Fibroblast of peridontal ligament (primary cell): ENCODE measurements at regions not wholly inside any gene's neighbourhood (a gene's known extent, or its start where the extent isn't known, plus 50 kb on each side); places are given as distances from the start of the nearest gene placed in this dataset.

Source experiments
- DNase-seq: peaks from one replicate; pipeline ENCODE4 v3.0.0-alpha.2; 2010; ENCODE audit errors: extremely low read depth

DNA sequence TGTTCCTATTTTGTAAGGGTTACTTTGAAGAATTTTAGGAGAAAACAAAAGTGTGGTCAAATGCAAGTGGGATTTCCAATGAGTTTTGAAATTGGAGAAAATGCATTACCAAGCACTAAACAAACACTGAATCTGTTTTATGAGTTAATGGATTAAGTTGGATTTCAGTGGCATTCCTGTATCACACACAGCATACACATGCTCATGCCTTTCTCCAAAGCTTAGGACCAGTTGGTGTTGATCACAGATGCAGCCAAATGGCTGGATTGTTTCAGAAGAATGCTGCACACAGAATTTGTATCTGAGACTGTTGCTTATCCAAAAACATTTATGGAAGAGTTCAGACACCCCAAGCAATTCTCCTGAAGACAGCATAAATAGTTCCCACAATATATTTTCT, 611.1 kb downstream of the ACTL7B start:
- no peak for DNase-seq

DNA sequence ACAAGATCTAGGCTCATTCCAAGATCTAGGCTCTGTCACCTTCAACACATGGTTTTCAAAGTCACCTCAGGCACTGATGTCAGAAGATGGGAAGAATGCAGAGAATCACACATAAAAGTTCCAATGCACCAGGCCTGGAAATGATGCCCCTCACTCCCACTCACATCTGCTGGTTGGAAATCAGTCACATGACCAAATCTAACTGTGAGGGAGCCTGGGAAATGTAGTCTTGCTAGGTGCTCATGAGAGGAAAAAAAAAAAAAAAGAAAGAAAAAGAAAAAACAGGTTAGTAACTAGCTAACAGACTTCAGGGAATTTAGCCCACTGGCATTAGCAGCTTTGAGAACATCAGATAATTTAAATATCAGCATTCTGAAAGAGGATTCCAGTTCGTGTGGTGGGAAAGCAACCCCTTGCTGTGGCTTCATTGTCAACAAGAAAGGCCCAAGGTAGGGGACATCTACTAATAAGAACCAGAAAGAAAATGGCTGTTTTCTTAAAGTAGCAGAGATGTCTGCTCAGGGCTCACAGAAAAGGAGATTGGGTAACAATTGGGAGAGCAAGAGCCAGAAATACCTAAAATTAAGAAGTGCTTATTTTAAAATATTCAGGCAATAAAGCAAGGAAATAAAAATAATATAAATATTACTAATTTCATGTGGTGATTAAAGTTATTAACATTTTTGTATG, 614.3 kb downstream of the ACTL7B start:
- DNase-seq: no peak

GRCh38 chr9:108239696-108240321, 616.0 kb downstream of the ACTL7B start:
- DNase-seq: peak; percentile 54

GRCh38 chr9:108235609-108236008, 620.2 kb downstream of the ACTL7B start:
- DNase-seq: no peak

- DNase-seq: no peak
Measured at GRCh38 chr9:108234811-108235210, 621.0 kb downstream of the ACTL7B start.

DNA sequence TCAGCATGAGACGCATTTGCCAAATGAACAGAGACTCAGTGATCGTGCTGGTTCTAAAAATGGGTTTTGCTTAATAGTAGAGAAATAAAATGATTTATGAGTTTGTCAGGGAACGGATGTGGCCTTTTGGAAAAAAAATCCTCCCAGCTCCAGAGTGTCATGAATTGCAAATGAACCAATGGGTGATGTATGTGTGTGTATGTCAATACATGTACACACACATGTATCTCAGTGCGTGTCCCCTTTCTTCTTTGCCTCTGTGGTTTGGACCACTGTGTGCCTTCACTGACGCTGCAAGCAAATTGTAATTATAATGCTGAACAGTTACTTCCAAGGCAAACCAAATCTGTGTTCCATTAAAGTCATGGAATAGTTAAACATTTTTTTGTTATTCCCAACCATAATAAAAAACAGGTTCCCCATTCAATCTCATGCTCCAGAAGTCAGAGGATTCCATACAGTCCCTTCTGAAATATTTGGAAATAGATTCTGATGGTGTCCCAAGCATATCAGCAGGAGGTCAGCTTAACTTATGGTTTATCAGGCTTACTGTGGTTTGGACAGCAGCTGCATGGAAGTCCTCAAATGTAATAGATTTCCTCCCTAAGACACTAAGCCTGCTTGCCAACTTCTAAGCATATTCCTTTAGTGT, 630.5 kb downstream of the ACTL7B start:
- peak; percentile 80 for DNase-seq

DNA sequence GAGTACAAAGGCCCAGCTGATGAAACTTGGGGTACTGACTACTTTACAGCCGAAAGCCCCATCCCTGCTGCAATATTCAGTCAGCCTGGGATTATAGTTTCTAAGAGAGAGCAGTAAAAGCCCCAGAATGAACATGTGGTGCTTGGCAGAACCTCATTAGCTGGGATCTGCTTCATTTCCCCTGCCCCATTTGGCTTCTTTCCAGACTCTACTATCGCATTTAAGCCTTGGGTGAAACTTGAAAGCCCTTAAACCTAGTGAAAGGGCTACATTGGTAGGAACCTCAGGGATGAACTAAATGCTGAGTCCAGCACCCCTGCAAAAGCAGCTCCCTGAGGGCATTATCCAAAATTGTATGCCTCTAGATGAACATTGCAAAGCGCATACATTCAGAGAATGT, 631.1 kb downstream of the ACTL7B start:
- no peak for DNase-seq

GRCh38 chr9:108219664-108220063, 636.1 kb downstream of the ACTL7B start:
- no peak for DNase-seq

GRCh38 chr9:108217431-108218349, 638.1 kb downstream of the ACTL7B start:
- peak; percentile 41 for DNase-seq

DNA sequence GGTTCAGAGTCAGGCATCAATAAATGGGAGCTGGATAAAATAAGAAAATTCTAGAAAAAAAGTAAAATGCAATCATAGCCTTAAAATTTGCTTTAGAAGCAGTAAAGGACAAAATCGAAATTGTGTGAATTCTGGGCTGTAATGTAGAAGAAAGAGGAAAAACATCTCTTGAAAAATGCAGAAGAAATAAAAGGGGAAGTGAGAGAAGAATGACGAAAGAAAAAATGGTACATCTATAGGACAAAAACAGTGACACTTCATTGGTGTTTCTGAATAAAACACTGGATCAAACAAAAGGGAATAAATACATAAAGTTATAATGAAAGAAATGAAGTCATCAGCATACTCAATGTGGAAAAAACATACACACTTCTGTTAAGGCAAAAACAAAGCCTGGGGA, 642.3 kb downstream of the ACTL7B start:
- no peak for DNase-seq

DNA sequence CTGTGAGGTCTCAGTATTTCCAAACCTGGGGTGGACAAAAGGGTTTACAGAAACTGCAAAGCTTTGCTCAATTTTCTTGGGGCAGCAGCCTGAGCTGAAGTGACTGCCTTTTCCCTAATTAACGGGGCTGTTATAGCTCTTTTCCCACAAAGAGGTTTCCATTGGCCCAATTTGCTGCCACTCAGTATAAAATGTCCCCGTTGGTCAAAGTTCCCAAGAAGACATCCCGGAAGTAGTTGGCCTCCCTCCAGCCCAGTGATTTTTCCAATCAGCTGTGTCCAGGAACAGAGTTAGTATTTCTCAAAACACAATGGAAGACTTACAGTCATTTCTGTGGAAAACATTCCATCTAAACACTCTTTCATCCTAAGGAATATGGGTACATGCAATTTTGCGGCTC, 643.6 kb downstream of the ACTL7B start:
- DNase-seq: peak; percentile 45

GRCh38 chr9:108211411-108211955, 644.3 kb downstream of the ACTL7B start:
- peak; percentile 67 for DNase-seq

DNA sequence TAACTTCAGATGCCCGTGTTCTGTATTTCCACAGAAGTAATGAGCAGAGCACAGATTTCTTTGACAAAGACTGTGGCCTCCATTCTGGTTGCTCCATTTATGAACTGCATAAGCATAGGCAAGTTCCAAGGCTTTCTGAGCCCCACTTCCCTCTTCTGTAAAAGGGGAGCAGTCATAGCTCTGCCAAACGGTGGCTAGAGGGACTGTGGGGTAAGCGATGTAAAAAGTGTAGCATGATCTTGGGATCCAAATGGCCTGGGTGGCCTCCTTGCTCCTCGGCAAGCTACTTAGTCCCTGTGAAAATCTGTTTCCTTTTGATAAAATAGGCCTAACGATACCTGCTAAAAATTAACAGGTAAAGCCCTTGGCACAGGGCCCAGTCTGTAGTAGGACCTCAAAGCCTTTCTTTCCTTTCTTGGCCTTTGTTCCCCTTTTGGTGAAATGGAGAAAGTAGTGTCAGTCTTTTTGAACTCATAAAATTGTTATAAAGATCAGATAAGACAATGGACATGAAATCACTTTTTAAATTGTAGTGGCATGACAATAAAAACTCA, 646.6 kb downstream of the ACTL7B start:
- no peak for DNase-seq

- DNase-seq: peak; percentile 88
Measured at GRCh38 chr9:108207561-108208165, 648.1 kb downstream of the ACTL7B start.

GRCh38 chr9:108205276-108205675, 650.5 kb downstream of the ACTL7B start:
- DNase-seq: peak; percentile 48

DNA sequence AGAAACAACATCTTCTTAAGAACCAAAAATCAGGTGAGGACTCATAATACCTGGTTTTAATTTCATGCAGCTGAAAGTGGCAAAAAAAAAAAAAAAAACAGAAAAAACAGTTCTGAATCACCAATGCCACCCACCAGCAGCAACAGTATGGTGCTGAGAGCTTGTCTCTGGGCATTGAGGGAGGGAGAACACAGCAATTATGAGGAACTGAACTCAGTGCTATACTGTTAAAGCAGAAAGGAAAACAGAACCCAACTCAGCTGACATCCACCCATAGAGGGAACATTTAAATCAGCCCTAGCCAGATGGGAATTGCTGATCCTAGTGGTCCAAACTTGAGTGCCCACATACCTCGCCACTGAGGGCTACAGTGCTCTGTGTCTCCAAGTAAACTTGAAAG, 657.9 kb downstream of the ACTL7B start:
- no peak for DNase-seq

DNA sequence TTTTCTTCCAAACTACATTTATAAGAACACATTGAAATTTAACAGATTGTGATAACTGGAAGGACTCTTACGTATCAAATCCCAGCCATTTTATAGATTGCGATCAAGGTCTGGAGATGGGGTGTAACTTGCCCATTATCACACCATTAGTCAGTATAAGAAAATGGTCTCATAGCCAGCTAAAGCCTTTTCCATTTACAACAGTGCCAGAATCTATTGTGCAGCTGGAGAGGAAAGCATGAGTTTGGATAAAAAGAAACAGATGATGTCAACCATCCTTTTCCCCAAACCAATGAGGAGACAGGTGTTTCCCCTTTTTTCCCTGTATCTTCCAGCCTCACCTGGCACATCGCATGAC, 658.8 kb downstream of the ACTL7B start:
- DNase-seq: no peak

GRCh38 chr9:108196332-108197007, 659.3 kb downstream of the ACTL7B start:
- DNase-seq: no peak

DNA sequence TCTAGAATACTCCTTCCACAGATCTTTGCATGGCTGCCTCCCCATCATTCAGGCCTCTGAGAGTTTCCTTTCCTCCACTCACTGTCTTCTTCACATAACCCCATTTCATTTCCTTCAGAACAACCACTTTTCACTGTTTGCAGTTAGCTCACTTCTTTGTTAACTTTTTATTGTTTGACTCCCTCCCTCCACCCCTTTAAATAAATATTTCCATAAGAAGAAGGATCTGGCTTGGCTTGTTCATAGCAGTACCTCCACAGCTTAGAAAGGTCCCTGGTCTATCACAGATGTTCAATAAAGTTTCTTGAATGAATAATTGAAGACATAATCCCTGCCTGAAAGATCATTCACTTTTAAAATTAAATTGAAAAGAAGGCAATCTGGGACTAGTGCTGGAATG, 661.6 kb downstream of the ACTL7B start:
- no peak for DNase-seq

DNA sequence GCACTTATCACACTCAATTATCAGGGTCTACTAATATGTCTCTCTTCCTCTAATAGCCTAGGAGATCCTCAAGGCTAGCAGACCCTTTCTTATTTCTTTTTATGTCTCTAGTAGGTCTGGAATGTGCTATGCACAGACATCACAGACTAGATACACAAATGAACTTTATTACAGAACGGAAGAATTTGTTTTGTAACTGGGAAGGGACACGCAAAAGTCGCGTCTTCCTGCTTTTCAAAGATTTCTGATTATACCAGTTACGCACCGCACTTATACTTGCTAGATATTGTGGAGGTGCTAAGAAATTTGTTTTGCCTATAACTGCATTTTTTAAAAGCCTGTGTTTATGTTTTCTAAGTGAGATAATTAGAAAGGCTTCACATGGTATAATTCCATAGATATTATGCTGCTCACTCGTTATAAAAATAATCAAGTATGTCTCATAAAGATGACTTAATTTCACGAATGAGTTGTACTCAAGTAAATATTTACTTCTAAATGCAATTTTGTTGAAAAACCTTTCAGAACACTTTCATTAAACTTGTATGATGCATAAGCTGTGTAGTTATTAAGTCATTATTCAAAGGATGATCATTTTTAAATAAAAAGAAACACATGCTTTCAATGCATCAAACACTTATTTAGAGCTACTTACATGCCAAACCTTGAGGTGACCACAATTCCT, 662.6 kb downstream of the ACTL7B start:
- no peak for DNase-seq
